Astrocyte of the cerebellum (primary cell): ENCODE measurements at regions not wholly inside any gene's neighbourhood (a gene's known extent, or its start where the extent isn't known, plus 50 kb on each side); places are given as distances from the start of the nearest gene placed in this dataset.

Experiments
- DNase-seq: peaks from one replicate; pipeline ENCODE4 v3.0.0-alpha.2; 2011; ENCODE audit warnings: low read depth
- H3K4me3 ChIP-seq: 2 replicates; pipeline ENCODE4 v1.5.1; 2011; ENCODE audit warnings: mild to moderate bottlenecking, low read depth, low read length, moderate library complexity
- CTCF ChIP-seq: IDR thresholded peaks from 2 replicates; pipeline ENCODE4 v1.5.1; 2012; ENCODE audit warnings: low read length, low read depth, moderate library complexity, mild to moderate bottlenecking; ENCODE audit errors: missing control alignments
- in situ Hi-C: cut with HindIII; loops from 2 replicates; pipeline ENCODE4 v1.10.0; 2017; ENCODE audit warnings: low sequenced_read_pairs

GRCh38 chr5:62790348-62790747 lies 211.7 kb downstream of the LRRC70 start:
- DNase-seq = no peak
- in situ Hi-C loops = loop anchor here (25.0 kb wide), 1 partner anchor 328 kb away; no protein-coding TSS in a partner anchor
- H3K4me3 ChIP-seq = no peak overlapping the region
- no peak for TF ChIP-seq CTCF

- in situ Hi-C loops = loop anchor here (25.0 kb wide), 1 partner anchor 324 kb away; no protein-coding TSS in a partner anchor
- no peak for TF ChIP-seq CTCF
- no peak overlapping the region for H3K4me3 ChIP-seq
- no peak for DNase-seq
These were observed 207.5 kb downstream of the LRRC70 start for GRCh38 chr5:62786099-62786498.

- in situ Hi-C loops = loop anchor here (25.0 kb wide), 1 partner anchor 323 kb away; no protein-coding TSS in a partner anchor
- DNase-seq = no peak
- TF ChIP-seq CTCF = no peak
These were observed 207.0 kb downstream of the LRRC70 start for GRCh38 chr5:62785588-62785987.

GRCh38 chr5:62783374-62784057 lies 204.9 kb downstream of the LRRC70 start:
- no peak for TF ChIP-seq CTCF

More at GRCh38 chr5:62785588-62785987, 207.0 kb downstream of the LRRC70 start:
- H3K4me3 ChIP-seq = no peak overlapping the region

GRCh38 chr5:62780888-62781287 lies 202.3 kb downstream of the LRRC70 start:
- in situ Hi-C loops = loop anchor here (25.0 kb wide), 1 partner anchor 319 kb away; no protein-coding TSS in a partner anchor

More at GRCh38 chr5:62783374-62784057, 204.9 kb downstream of the LRRC70 start:
- DNase-seq = no peak
- no peak overlapping the region for H3K4me3 ChIP-seq
- in situ Hi-C loops = loop anchor here (25.0 kb wide), 1 partner anchor 321 kb away; no protein-coding TSS in a partner anchor

GRCh38 chr5:62780230-62780629 lies 201.6 kb downstream of the LRRC70 start:
- no peak for TF ChIP-seq CTCF
- in situ Hi-C loops = loop anchor here (25.0 kb wide), 1 partner anchor 318 kb away; no protein-coding TSS in a partner anchor
- no peak overlapping the region for H3K4me3 ChIP-seq
- DNase-seq = no peak

More at GRCh38 chr5:62780888-62781287, 202.3 kb downstream of the LRRC70 start:
- no peak for TF ChIP-seq CTCF
- no peak overlapping the region for H3K4me3 ChIP-seq
- DNase-seq = no peak
